ENCODE measurements at regions not wholly inside any gene's neighbourhood (a gene's known extent, or its start where the extent isn't known, plus 50 kb on each side); places are given as distances from the start of the nearest gene placed in this dataset.
"Not testable (repeated sequence)": the region's sequence is repeated elsewhere in the genome, so short reads cannot be mapped to it uniquely, and the experiment has no call there.

DNA sequence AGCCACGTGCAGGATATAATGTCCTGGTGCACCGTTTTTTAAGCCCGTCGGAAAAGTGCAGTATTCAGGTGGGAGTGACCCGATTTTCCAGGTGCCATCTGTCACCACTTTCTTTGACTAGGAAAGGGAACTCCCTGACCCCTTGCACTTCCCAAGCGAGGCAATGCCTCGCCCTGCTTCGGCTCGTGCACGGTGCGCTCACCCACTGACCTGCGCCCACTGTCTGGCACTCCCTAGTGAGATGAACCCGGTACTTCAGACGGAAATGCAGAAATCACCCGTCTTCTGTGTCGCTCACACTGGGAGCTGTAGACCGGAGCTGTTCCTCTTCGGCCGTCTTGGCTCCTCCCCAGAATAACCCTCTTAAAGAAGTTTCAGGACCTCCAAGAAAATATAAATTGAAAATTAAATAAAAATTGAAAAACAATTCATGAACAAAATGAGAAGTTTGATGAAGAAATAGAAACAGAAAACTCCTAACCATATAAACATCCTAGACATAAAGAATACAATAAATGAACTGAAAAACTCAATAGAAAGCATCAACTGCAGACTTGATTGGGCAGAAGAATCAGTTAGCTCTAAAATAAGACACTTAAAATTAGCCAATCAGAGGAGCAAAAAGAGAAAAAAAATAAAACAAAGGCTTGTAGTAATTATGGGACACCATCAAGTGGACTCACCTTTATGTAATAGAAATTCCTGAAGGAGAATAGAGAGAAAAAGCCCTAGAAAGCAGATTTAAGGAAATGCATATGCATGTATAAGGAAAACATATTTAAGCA lies 249.3 kb upstream of the GOT2 start:
- DNase-seq = not testable (repeated sequence)

DNA sequence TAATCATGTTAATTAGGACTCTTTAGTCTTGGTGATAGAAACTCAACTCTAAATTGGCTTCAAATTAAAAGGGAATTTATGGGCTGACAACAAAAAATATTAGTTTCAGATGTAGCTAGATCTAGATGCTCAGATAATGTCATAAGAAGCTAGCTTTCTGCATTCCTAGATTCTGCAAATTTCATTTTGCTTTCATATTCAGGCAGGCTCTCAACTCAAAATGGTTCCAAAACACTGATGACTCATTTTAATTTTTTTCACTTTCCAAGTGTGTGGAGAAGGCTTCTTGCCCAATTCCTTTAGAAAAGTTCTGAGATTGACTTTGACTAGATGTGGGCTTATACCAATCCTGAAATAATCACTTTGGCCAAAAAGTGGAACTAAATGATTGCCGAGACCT lies 236.7 kb upstream of the GOT2 start:
- DNase-seq = no peak

DNA sequence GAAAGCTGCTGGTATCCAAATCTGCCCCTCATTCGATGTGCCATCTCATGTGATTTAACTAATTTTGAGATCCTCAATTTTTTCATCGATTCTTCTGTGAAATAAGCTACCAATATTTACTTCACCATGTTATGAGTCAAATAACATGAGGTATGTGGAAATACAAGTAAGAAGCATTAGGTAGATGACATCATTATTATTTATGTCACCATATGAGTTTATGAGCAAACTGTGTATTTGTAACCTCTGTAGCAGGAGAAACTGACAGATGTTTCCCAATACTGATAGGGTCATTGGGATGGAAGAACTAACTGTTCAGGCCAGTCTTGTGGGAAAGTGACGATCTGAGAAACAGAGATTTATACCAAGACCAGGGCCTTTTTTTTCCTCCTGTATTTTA lies 229.4 kb upstream of the GOT2 start:
- no peak for DNase-seq

DNA sequence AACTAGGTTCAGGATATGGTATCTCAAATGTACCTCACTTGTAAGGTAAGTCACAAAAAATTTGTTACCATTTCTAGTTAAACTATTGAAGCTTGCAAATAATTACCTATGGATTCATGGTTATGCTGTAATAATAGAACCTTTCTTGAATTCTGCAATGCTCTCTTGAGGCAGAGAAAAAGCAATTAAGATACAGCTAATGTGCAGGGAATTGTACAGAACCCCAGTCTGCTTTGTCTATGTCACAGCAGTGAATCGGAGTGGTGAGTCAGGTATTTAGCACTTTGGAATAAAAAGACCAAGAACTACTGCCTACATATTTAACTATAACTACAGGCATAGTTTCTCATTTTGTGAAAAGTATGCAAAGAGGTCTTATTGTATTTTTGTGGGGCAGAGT lies 228.7 kb upstream of the GOT2 start:
- DNase-seq = no peak

DNA sequence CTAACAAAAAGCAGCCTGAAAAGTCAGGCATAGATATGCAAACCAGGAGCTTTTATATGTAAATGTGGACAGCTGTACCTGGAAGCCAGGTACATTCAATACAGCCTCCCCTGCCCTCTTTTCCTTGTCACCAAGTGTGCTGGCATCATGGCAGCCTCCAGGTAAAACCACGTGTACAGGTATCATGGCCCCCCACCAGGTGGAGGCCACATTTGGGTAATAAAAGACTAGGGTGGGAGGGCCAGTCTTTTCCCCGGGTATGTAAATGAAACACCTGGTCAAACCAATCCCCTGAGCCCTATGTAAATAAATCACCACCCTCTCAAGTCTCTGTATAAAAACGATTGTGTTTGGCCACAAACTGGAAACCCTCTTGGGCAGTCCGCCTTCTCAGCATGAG lies 226.4 kb upstream of the GOT2 start:
- no peak for DNase-seq

DNA sequence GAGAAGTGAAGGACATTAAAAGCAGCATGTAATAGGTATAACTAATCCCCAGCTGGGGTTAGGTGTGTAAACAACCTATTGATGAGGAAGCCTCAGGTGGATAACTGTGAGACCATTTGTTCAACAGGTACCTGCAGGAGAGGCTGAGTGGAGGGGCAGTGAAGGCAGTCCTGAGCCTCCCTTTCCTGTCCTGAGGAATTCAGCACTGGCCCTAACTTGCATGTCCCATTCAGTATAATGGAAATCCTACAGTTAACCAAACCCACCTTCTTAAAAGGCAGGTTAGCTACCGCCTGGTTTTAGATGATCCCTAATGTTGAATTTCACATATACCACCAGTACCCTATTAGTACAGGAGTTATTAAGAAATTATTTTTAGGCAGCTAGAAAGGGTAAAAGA lies 225.9 kb upstream of the GOT2 start:
- DNase-seq = no peak

DNA sequence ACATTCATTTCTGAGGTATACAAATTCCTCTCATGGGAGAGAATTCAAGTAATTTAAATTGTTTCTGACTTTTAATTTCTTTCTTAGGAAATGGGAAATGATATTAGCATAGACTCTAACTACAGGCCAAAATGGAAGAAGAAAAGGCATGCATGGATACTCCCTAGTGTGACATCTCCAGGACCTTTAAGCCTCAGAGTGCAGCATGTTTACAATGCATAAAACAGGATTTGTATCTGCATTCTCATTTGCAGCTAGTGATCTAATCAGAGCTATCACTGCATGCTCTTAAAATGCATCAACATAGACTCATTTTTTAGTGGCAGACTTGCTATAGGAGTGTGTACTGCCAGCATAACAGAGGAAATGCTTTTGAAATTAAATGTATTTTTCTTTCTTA lies 224.6 kb upstream of the GOT2 start:
- DNase-seq = no peak

DNA sequence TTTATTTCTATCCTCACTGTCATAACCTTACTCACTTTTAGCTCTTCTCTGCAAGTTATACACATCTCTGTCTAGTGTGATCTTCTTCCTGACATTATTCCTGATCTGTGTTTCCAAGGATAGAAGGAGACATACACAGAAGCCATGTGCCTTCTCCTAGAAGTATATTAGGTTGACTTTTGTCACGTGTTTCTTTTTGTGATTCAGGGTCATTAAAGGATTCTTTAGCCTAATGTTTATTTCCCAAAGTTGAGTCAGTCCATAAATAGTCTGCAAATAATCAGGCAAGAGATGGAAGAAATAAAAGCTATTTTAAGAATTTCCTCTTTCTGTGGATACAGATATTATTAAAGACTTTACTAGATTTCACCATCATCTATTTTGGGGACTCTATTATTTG lies 214.1 kb upstream of the GOT2 start:
- DNase-seq = no peak

DNA sequence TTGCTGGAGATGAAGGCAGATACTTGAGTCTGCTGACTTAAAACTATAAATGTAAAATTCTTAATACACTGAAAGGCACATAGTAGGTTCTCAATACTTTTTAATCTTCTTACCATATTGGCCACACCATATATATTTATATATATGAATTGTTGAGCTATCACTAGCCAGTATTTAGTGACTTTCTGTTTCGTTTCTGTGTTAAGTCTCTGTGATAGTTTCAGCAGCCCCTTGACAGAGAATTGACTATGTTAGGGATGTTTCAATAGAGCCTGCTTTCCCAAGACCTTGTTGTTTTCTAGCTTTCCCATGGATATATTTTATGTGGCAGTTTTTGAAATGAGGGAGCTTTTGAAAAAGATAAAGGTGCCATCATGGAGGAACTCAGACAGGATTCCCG lies 206.5 kb upstream of the GOT2 start:
- DNase-seq = no peak

DNA sequence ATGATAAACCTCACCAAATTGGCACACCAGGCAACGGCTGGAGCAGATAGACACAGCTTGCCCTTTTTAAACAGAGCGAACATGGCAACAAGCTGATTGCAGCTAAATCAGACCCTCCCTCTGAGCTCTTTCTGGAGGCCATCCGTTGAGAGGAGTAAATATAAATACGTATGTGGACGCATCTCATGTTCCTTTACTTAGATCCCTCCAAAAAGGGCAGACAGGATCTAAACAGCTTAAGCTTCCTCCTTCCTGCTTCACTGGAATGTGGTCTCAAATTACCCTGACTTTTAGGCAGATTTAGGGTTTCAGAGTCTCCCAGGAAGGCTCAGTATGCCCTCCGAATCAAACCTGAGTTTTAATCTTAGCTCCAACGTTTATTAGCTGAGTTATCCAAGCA lies 204.7 kb upstream of the GOT2 start:
- no peak for DNase-seq

DNA sequence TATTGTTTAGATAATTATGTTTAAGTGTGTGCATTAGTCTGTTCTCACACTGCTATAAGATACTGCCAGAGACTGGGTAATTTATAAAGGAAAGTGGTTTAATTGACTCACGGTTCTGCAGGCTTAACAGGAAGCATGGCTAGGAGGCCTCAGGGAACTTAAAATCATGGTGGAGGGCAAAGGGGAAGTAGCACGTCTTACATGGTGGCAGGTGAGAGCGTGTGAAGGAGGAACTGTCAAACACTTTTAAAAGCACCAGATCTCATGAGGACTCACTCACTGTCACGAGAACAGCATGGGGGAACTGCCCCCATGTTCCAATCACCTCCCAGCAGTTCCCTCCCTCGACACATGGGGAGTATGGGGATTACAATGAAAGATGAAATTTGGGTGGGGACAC lies 203.5 kb upstream of the GOT2 start:
- no peak for DNase-seq

DNA sequence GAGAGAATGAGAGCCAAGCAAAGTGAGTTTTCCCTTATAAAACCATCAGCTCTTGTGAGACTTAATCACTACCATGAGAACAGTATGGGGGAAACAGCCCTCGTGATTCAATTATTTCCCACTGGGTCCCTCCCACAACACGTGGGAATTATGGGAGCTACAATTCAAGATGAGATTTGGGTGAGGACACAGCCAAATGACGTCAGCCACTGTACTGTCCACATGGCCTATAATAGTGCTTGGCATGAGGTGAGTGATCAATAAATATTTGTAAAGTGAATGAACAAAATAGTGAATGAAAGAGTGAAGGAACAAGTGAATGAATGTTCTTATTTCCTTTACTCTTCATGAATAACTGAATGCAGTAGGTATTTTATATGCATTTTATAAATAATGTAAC lies 199.1 kb upstream of the GOT2 start:
- DNase-seq = no peak

DNA sequence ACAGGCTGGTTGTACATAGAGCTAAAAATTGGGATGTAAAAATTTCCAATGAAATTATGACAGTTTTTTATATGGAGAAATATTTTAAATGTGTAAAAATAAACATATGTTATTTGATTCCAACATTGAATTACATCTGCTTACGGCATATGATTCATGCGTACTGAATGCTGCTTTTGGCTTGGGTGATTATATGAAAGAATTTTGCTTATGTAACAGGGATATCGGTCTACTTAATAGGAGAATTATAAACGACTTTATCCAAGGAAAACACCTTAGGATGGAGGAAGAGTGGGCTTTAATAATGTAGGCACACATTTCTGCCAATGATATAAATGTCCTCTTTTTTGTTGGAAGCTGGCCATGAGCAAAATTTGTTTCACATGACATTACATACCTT lies 197.3 kb upstream of the GOT2 start:
- DNase-seq = no peak

DNA sequence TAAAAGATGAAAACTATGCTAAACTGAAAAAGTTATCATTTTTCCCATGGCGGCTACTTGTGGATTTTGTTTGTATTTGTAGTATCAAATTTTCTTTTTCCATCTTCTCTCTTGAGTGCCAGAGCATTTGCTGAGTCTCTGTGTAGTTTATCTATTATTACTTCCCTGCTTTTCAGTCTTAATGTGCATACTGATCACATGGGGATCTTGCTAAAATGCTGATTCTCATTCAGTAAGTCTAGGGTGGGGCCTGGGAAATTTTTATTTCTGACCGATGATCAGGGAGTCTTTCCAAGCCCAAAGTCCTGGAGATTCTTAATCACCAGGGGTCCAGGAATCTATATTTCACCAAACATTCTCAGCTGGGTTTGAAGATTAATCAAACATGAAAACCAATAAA lies 189.0 kb upstream of the GOT2 start:
- DNase-seq = no peak

DNA sequence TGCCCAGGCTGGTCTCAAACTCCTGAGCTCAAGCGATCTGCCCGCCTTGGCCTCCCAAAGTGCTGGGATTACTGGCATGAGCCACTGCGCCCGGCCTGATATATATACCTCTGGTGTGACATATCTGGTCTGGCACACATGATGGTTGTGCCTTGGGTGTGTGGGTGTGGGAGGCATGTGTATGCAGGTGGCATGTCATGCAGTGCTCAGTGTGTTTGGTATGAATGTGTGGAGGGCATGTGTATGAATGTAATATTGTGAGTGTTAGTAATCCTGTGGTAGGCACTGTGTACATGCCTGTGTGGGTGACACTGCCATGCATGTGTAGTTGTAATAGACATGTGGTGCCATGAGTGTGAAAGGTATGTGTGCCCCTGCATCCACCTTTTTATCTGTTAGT lies 179.3 kb upstream of the GOT2 start:
- no peak for DNase-seq

DNA sequence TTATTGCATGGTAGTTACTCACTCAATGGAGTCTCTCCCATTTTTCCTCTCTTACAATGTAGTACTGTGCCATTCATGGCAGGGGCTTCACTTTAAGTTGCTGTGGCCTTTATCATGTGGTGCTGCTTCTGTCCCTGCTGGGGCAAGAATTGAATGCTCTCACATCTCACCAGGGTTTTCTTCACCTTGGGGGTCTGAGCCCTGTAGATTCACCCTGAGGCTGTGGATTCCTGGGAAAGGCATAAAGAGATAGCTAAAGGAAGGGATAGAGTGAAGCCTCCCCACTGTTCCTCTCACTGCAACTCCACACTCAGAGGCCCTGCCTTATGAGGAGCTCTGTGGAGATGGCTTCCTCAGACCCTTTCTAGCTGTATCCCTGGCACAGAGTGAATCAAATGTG lies 178.5 kb upstream of the GOT2 start:
- no peak for DNase-seq

DNA sequence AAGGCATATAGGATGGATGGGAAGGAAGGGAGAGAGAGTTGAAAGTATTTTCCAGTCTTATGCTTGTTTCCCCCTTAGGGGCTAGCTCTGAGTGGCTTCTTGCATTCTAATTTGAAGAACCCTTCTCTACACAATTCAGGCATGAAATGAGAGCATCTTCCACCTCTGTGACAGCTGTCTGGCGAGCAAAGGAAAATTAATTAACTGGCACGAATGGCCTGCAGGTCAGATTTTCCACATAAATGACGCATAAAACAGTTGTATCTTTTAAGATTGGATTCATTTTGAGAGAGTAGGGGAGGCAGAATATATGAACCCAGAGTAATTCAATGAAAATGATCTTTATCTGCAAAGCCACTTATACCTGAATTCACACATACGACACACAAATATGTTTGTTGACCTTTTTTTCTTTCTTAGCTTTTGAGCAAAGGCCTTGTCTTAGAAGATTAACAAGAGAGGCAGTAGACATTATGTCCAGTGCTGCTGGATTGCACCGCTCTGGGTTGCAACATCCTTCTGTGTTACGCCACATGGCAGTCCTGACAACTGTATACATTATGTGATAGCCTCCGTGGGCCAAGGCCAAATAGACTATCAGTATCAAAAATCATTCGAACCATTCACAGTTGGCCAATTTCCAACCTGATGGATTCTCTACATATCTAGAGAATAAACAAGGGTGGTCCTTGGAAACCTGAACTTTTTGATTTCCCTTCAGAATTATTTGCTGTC lies 173.0 kb upstream of the GOT2 start:
- DNase-seq = no peak

DNA sequence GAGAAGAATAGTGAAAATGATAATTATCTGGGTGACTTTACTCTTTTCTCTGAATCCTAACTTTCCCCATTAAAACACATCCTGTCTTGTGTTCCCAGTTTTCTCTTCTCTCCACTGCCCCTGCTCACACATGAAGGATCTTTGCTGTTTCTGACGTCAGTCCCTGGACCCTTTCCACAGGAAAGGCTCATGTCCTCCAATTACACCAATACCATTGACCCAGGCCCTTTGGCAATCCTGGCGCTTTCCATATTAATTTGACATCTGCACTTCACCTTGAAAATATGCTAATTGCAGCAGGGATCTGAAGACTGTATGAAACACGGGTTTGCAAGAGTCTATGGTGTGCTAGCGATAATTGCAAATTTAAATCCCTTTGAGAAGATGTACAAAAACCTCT lies 170.2 kb upstream of the GOT2 start:
- DNase-seq = no peak

DNA sequence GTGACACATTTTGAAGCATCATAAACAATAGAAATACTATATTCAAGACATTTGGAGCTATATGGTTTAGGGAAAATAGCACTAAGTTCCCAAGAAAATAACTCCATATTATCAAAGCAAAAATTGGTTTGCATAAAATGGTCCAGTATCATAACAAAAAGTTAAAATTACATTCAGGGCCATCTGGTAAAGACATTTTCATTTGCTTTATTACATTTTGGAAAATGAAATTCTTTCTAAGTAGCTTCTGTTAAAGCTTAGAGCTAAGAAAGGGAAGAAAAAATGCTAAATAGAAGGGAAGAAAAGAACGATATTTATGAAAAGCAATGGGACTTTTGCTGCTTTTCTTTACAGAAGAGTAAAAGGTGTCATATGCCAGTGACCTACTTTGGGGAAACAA lies 155.4 kb upstream of the GOT2 start:
- DNase-seq = no peak

DNA sequence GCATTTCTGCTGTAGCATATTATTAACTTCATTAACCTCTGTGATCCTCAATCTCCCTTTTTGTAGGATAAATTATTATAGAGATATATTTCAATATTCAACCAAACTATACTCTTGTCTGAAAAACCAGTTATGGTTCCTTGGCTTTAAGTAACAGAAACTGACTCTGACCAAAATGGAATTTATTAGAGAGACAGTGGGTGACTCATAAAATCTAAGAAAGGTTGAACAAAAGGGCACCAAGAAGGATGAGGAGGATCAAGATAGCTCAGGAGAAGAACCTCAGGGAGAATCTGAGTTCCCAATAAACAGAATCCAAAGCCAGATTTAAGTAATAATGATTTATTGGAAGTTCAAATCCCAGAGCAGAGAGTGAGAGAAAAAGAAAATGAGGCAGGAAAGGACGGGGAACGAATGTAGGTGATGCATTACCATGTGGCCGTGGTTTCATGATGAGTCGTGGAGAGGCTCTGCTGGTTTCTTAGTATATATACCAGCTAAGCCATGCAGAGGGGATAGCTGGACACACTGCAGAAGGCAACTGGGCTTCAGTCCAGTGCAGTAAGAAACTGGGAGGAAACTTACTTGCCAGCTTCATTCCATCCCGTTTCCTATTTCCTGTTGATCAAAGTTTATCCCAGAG lies 151.5 kb upstream of the GOT2 start:
- no peak for DNase-seq

DNA sequence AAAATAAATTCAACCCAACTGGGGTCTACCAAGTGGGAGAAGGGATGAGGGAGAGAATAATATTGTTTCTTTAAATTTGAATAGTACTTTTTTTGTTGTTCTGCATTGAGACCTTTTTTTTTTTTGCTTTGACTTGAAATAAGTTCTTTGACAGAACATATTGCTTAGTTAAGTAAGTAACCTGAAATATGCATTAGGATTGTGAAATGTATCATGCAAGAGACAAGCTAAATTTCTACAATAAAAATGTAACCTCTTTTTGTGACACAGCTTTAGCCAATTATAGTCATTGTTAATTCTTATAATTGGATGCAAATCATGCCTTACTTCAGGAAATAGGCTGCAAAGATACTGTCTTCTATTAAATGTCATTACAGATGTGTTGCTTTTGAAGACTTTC lies 150.0 kb upstream of the GOT2 start:
- no peak for DNase-seq

DNA sequence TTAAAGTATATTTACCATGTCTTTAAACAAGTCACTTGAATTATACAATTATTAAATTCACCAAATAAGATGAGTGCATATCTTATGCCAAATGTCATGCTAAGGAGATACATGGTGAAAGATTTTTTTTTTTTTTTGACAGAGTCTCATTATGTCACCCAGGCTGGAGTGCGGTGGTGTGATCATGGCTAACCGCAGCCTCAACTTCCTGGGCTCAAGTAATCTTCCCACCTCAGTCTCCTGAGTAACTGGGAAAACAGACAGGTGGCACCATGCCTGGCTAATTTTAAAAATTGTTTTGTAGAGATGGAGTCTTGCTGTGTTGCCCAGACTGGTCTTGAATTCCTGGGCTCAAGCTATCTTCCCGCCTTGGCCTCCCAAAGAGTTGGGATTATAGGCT lies 149.0 kb upstream of the GOT2 start:
- DNase-seq = no peak

DNA sequence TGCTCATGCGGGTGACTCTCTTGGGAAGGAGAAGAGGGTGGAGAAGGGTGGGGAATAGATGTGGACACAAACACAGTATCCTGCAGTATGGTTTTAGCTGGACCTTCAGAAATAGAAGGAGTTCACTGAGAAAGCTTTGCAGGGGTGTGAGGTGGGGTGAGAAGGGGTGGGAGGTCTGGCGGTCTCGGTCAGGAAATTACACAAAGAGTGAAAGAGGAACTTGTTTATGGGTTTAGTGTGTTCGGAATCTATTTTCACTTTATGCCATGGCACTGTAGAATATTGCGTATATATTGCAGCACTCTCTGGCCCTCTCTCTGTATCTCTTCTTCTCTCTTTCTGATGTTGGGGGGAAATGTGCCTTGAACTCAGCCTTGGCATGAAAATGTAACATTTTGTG lies 148.2 kb upstream of the GOT2 start:
- no peak for DNase-seq

DNA sequence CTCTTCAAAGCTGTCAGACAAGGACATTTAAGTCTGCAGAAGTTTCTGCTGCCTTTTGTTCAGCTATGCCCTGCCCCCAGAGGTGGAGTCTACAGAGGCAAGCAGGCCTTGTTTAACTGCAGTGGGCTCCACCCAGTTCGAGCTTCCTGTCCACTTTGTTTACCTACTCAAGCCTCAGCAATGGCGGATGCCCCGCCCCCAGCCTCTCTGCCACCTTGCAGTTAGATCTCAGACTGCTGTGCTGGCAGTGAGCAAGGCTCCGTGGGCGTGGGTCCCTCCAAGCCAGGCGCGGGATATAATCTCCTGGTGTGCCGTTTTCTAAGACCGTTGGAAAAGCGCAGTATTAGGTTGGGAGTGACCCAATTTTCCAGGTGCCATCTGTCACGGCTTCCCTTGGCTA lies 144.5 kb upstream of the GOT2 start:
- not testable (repeated sequence) for DNase-seq

All from NCI-H2227 treated with DMSO at 0.1 percent for 48 hours (cell line).